Thyroid gland (tissue), 4 donors: ENCODE measurements at regions not wholly inside any gene's neighbourhood (a gene's known extent, or its start where the extent isn't known, plus 50 kb on each side); places are given as distances from the start of the nearest gene placed in this dataset.

Experiments used
- DNase-seq, 2 donors: peaks; one replicate each; pipeline ENCODE4 v3.0.0-alpha.2; 2019
- H3K27ac ChIP-seq, 3 donors: fragments of 200-600 bp; sonication (generic); 1 replicate in 2 of 3; 2 replicates in 1 of 3; pipeline ENCODE4 v1.5.1; 2016 to 2019; ENCODE audit warnings: mild to moderate bottlenecking in 1 of 3, moderate library complexity in 1 of 3
- H3K27me3 ChIP-seq: fragments of 200-600 bp; sonication (generic); one replicate; pipeline ENCODE4 v1.5.1; 2019
- H3K36me3 ChIP-seq, 2 donors: fragments of 200-600 bp; sonication (generic); one replicate each; pipeline ENCODE4 v1.5.1; 2016 to 2019
- H3K4me1 ChIP-seq, 2 donors: fragments of 200-600 bp; sonication (generic); one replicate each; pipeline ENCODE4 v1.5.1; 2017 to 2019
- H3K4me3 ChIP-seq, 3 donors: fragments of 200-600 bp; sonication (generic); replicated peaks in 1 of 3; 1 replicate in 2 of 3; 2 replicates in 1 of 3; pipeline ENCODE4 v1.5.1; 2016; ENCODE audit warnings: mild to moderate bottlenecking in 1 of 3
- H3K9me3 ChIP-seq: fragments of 200-600 bp; sonication (generic); one replicate; pipeline ENCODE4 v1.5.1; 2017
- POLR2A ChIP-seq, 2 donors: fragments of 450-650 bp; IDR thresholded peaks; one replicate each; pipeline ENCODE4 v1.6.1; 2017; ENCODE audit warnings: antibody characterized with exemption in 2 of 2, mild to moderate bottlenecking in 2 of 2, moderate library complexity in 1 of 2
- WGBS, 2 donors: methylation state at CpG; one replicate each; pipeline ENCODE4 v1.1.5; 2017; 5-methylcytosine and 5-hydroxymethylcytosine counted together
- intact Hi-C: fragments of 100-400 bp; cut with DNase I; formaldehyde crosslinking; loops from one replicate; pipeline ENCODE4 v1.15.1; 2023
- TF ChIP-seq, protein P1 (sequence below), 6 experiments: fragments of 200-600 bp in 3 of 6; fragments of 450-650 bp in 3 of 6; sonication (generic) in 3 of 6; IDR thresholded peaks; one replicate each; pipeline ENCODE4 v1.5.1; 2016 to 2019; ENCODE audit warnings: antibody characterized with exemption in 6 of 6, mild to moderate bottlenecking in 2 of 6, inconsistent platforms in 1 of 6, moderate library complexity in 1 of 6

DNA sequence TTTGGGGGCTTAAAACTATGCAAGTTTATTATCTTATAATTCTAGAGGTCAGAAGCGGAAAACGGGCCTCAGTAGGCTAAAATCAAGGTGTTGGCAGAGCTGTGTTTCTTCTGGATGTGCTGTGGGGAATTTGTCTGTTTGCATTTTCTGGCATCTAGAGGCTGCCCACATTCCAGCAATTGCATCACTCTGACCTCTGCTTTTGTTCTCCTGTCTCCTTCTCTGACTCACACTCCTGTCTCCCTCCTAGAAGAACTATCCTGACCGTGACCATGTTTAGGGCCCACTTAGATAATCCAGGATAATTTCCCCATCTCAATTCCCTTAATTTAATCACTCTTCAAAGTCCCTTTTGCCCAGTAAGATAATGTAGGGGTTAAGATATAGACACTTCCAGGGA lies 127.4 kb upstream of the DEPDC1 start:
- intact Hi-C loops: no loop called here
- Histone ChIP-seq H3K4me3 (no peak overlapping the region), H3K36me3 (no peaks in the 10 kb centered on the region), H3K27ac (no peak overlapping the region), H3K4me1 (no peaks in the 10 kb centered on the region), H3K27me3 (no peaks in the 10 kb centered on the region), H3K9me3 (no peaks in the 10 kb centered on the region)
- DNase-seq: no peak
- 79 to 86% methylated on average over 3 of the region's 3 CpGs for WGBS, 2 donors
- no peak for TF ChIP-seq POLR2A (IDR thresholded peaks at IDR 0.05)

- Histone ChIP-seq H3K9me3 (no peaks in the 10 kb centered on the region), H3K36me3 (no peaks in the 10 kb centered on the region), H3K27me3 (no peaks in the 10 kb centered on the region), H3K27ac (no peak overlapping the region), H3K4me1 (no peaks in the 10 kb centered on the region), H3K4me3 (no peak overlapping the region)
- TF ChIP-seq, protein P1, sequence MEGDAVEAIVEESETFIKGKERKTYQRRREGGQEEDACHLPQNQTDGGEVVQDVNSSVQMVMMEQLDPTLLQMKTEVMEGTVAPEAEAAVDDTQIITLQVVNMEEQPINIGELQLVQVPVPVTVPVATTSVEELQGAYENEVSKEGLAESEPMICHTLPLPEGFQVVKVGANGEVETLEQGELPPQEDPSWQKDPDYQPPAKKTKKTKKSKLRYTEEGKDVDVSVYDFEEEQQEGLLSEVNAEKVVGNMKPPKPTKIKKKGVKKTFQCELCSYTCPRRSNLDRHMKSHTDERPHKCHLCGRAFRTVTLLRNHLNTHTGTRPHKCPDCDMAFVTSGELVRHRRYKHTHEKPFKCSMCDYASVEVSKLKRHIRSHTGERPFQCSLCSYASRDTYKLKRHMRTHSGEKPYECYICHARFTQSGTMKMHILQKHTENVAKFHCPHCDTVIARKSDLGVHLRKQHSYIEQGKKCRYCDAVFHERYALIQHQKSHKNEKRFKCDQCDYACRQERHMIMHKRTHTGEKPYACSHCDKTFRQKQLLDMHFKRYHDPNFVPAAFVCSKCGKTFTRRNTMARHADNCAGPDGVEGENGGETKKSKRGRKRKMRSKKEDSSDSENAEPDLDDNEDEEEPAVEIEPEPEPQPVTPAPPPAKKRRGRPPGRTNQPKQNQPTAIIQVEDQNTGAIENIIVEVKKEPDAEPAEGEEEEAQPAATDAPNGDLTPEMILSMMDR (IDR thresholded peaks at IDR 0.05): no peak
- no peak for TF ChIP-seq POLR2A (IDR thresholded peaks at IDR 0.05)
- intact Hi-C loops: no loop called here
- no peak for DNase-seq
- 80 to 95% methylated on average over 1 of the region's 1 CpG for WGBS, 2 donors
Measured at GRCh38 chr1:68625624-68626023, 128.7 kb upstream of the DEPDC1 start.

- Histone ChIP-seq H3K27ac (no peak overlapping the region), H3K27me3 (no peaks in the 10 kb centered on the region), H3K4me1 (no peaks in the 10 kb centered on the region), H3K4me3 (no peak overlapping the region), H3K36me3 (no peaks in the 10 kb centered on the region), H3K9me3 (no peaks in the 10 kb centered on the region)
- TF ChIP-seq, protein P1 (IDR thresholded peaks at IDR 0.05): no peak
- TF ChIP-seq POLR2A (IDR thresholded peaks at IDR 0.05): no peak
- intact Hi-C loops: no loop called here
- no peak for DNase-seq
- 58 to 60% methylated on average over 4 of the region's 4 CpGs for WGBS, 2 donors
Measured at GRCh38 chr1:68633141-68633919, 136.4 kb upstream of the DEPDC1 start.

DNA sequence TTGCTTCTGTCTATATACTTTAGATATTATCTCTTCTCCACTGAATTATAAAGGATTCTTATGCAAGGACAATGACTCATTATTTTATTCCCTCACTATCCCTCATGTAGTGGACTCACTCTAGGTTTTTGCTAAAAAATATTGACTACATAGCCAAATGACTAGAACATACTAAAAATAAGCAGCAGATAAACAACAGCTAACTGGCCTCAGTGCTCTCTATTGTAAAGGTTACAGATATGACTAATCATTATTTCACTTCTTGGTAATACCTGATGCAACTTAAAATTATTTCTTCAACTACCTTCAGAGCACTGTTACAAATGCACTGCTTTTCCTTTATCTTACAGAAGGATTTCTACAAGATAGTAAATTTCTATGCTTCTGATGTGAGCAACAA lies 147.6 kb upstream of the DEPDC1 start:
- TF ChIP-seq POLR2A (IDR thresholded peaks at IDR 0.05): no peak
- TF ChIP-seq, protein P1 (IDR thresholded peaks at IDR 0.05): no peak
- intact Hi-C loops: no loop called here
- Histone ChIP-seq H3K4me1 (no peaks in the 10 kb centered on the region), H3K36me3 (no peaks in the 10 kb centered on the region), H3K27ac (no peak overlapping the region), H3K9me3 (no peaks in the 10 kb centered on the region), H3K27me3 (no peaks in the 10 kb centered on the region), H3K4me3 (no peak overlapping the region)
- DNase-seq: no peak

DNA sequence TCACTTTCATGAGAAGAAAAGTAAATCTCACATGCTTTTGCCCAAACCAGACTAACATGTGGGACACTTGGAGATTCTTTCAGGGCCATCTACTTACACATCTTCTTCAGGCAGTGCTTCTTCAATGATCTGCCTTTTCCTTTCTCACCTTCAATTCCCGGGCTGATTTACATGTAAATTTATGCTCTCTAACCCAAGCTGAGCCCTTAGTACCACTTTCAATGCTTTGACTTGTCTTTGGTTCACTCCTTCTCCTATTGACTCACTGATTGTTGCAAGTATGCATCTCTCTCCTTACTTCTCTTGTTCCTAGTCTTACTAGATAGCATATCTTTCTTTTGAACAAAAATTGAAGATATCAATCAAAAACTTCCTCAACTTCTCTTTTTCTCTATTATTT lies 154.2 kb upstream of the DEPDC1 start:
- DNase-seq: no peak
- TF ChIP-seq POLR2A (IDR thresholded peaks at IDR 0.05): no peak
- TF ChIP-seq, protein P1 (IDR thresholded peaks at IDR 0.05): no peak
- H3K4me1 ChIP-seq: no peaks in the 10 kb centered on the region
- intact Hi-C loops: no loop called here
- no peak overlapping the region for H3K4me3 ChIP-seq
- H3K27ac ChIP-seq: no peak overlapping the region
- H3K36me3 ChIP-seq: no peaks in the 10 kb centered on the region
- WGBS, 2 donors: 45 to 60% methylated on average over 1 of the region's 1 CpG
- no peaks in the 10 kb centered on the region for H3K9me3 ChIP-seq
- no peaks in the 10 kb centered on the region for H3K27me3 ChIP-seq
